Thyroid gland (tissue), 4 donors: ENCODE measurements at regions not wholly inside any gene's neighbourhood (a gene's known extent, or its start where the extent isn't known, plus 50 kb on each side); places are given as distances from the start of the nearest gene placed in this dataset.

ENCODE experiments used
- DNase-seq, 2 donors: peaks; one replicate each; pipeline ENCODE4 v3.0.0-alpha.2; 2019
- H3K27ac ChIP-seq, 3 donors: fragments of 200-600 bp; sonication (generic); 1 replicate in 2 of 3; 2 replicates in 1 of 3; pipeline ENCODE4 v1.5.1; 2016 to 2019; ENCODE audit warnings: mild to moderate bottlenecking in 1 of 3, moderate library complexity in 1 of 3
- H3K27me3 ChIP-seq: fragments of 200-600 bp; sonication (generic); one replicate; pipeline ENCODE4 v1.5.1; 2019
- H3K36me3 ChIP-seq, 2 donors: fragments of 200-600 bp; sonication (generic); one replicate each; pipeline ENCODE4 v1.5.1; 2016 to 2019
- H3K4me1 ChIP-seq, 2 donors: fragments of 200-600 bp; sonication (generic); one replicate each; pipeline ENCODE4 v1.5.1; 2017 to 2019
- H3K4me3 ChIP-seq, 3 donors: fragments of 200-600 bp; sonication (generic); replicated peaks in 1 of 3; 1 replicate in 2 of 3; 2 replicates in 1 of 3; pipeline ENCODE4 v1.5.1; 2016; ENCODE audit warnings: mild to moderate bottlenecking in 1 of 3
- H3K9me3 ChIP-seq: fragments of 200-600 bp; sonication (generic); one replicate; pipeline ENCODE4 v1.5.1; 2017
- CTCF ChIP-seq, 6 experiments: fragments of 200-600 bp in 3 of 6; fragments of 450-650 bp in 3 of 6; sonication (generic) in 3 of 6; IDR thresholded peaks; one replicate each; pipeline ENCODE4 v1.5.1; 2016 to 2019; ENCODE audit warnings: antibody characterized with exemption in 6 of 6, mild to moderate bottlenecking in 2 of 6, inconsistent platforms in 1 of 6, moderate library complexity in 1 of 6
- POLR2A ChIP-seq, 2 donors: fragments of 450-650 bp; IDR thresholded peaks; one replicate each; pipeline ENCODE4 v1.6.1; 2017; ENCODE audit warnings: antibody characterized with exemption in 2 of 2, mild to moderate bottlenecking in 2 of 2, moderate library complexity in 1 of 2
- WGBS, 2 donors: methylation state at CpG; one replicate each; pipeline ENCODE4 v1.1.5; 2017; 5-methylcytosine and 5-hydroxymethylcytosine counted together
- intact Hi-C: fragments of 100-400 bp; cut with DNase I; formaldehyde crosslinking; loops from one replicate; pipeline ENCODE4 v1.15.1; 2023

- Histone ChIP-seq H3K36me3 (no peaks in the 10 kb centered on the region), H3K4me3 (no peak overlapping the region), H3K9me3 (no peaks in the 10 kb centered on the region), H3K27ac (no peak overlapping the region), H3K27me3 (no peaks in the 10 kb centered on the region), H3K4me1 (no peaks in the 10 kb centered on the region)
- no peak for TF ChIP-seq POLR2A (IDR thresholded peaks at IDR 0.05)
- no peak for TF ChIP-seq CTCF (IDR thresholded peaks at IDR 0.05)
- 81 to 82% methylated on average over 2 of the region's 2 CpGs for WGBS, 2 donors
- intact Hi-C loops = no loop called here
- no peak for DNase-seq
Observed at GRCh38 chr18:67094123-67094522, 422.4 kb downstream of the DSEL start.

- Histone ChIP-seq H3K36me3 (no peaks in the 10 kb centered on the region), H3K4me3 (no peak overlapping the region), H3K4me1 (no peaks in the 10 kb centered on the region), H3K27ac (no peak overlapping the region), H3K9me3 (no peaks in the 10 kb centered on the region), H3K27me3 (no peaks in the 10 kb centered on the region)
- intact Hi-C loops = no loop called here
- DNase-seq = no peak
- TF ChIP-seq POLR2A (IDR thresholded peaks at IDR 0.05) = no peak
- TF ChIP-seq CTCF (IDR thresholded peaks at IDR 0.05) = no peak
- 35 to 44% methylated on average over 1 of the region's 1 CpG for WGBS, 2 donors
Observed at GRCh38 chr18:67092141-67092540, 424.4 kb downstream of the DSEL start.

GRCh38 chr18:67081482-67082211 is 434.9 kb downstream of the DSEL start:
- Histone ChIP-seq H3K27me3 (no peaks in the 10 kb centered on the region), H3K27ac (no peak overlapping the region), H3K36me3 (no peaks in the 10 kb centered on the region), H3K4me3 (no peak overlapping the region), H3K9me3 (no peaks in the 10 kb centered on the region), H3K4me1 (no peaks in the 10 kb centered on the region)
- TF ChIP-seq POLR2A (IDR thresholded peaks at IDR 0.05) (no peak), CTCF (IDR thresholded peaks at IDR 0.05) (no peak)
- intact Hi-C loops = no loop called here
- WGBS, 2 donors = 81 to 88% methylated on average over 3 of the region's 3 CpGs
- DNase-seq = no peak

GRCh38 chr18:67080601-67081000 is 435.9 kb downstream of the DSEL start:
- intact Hi-C loops = no loop called here
- no peaks in the 10 kb centered on the region for H3K27me3 ChIP-seq
- 76 to 86% methylated on average over 5 of the region's 5 CpGs for WGBS, 2 donors
- TF ChIP-seq POLR2A (IDR thresholded peaks at IDR 0.05) (no peak), CTCF (IDR thresholded peaks at IDR 0.05) (no peak)
- H3K4me3 ChIP-seq = no peak overlapping the region
- DNase-seq = no peak
- H3K27ac ChIP-seq = no peak overlapping the region
- H3K4me1 ChIP-seq = no peaks in the 10 kb centered on the region
- no peaks in the 10 kb centered on the region for H3K36me3 ChIP-seq
- no peaks in the 10 kb centered on the region for H3K9me3 ChIP-seq

GRCh38 chr18:67074309-67074708 is 442.2 kb downstream of the DSEL start:
- no peak for DNase-seq
- Histone ChIP-seq H3K4me1 (no peaks in the 10 kb centered on the region), H3K27me3 (no peaks in the 10 kb centered on the region), H3K4me3 (no peak overlapping the region), H3K27ac (no peak overlapping the region), H3K36me3 (no peaks in the 10 kb centered on the region), H3K9me3 (no peaks in the 10 kb centered on the region)
- intact Hi-C loops = no loop called here
- 72 to 86% methylated on average over 4 of the region's 4 CpGs for WGBS, 2 donors
- TF ChIP-seq CTCF (IDR thresholded peaks at IDR 0.05) = no peak
- no peak for TF ChIP-seq POLR2A (IDR thresholded peaks at IDR 0.05)
